ENCODE measurements at regions not wholly inside any gene's neighbourhood (a gene's known extent, or its start where the extent isn't known, plus 50 kb on each side); places are given as distances from the start of the nearest gene placed in this dataset.

DNA sequence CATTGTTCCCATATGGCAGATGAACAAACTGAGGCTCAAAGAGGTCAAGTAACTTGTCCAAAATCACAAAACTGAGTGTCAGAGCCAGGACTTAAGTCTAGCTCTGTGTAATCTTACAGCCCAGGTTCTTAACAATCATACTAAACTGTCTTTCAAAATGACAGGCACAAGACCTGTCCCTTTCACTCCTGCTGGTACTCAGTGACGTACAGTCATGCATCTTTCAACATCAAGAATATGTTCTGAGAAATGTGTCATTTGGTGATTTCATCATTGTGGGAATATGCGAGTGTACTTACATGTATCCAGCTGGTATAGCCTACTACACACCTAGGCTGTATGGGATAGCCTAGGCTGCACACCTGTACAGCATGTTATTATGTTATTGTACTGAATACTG is 646.8 kb upstream of the WWC1 start:
- Histone ChIP-seq H3K27ac (ENCODE audit: low read depth, low read length) (no peak overlapping the region), H3K4me1 (ENCODE audit: control insufficient read depth, insufficient read depth, low read length) (no peaks in the 10 kb centered on the region), H3K27me3 (ENCODE audit: control insufficient read depth, insufficient read depth, low read length) (no peaks in the 10 kb centered on the region), H3K9ac (ENCODE audit: low read length) (no peak overlapping the region), H3K4me3 (ENCODE audit: low read length) (no peak overlapping the region), H3K36me3 (ENCODE audit: control insufficient read depth, insufficient read depth, low read length) (no peaks in the 10 kb centered on the region)

DNA sequence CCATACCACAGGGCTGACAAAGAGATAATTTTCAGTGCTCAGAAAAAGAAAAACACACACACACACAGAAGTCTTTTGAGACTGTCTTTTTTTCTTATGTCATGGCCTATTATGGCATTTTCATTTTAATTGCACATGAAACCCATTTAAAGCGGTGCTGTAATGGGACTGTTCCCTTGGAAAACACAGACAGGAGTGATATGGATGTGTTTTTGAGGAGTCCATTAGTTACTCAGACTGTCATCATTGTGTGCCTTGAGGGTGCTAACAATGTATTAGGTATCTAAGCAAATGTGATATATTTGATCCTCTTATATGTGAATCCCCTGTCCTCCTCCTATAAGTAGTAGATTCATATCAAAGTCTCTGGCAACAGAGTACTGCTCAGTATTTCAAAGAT is 642.0 kb upstream of the WWC1 start:
- Histone ChIP-seq H3K4me3 (ENCODE audit: low read length) (no peak overlapping the region), H3K27me3 (ENCODE audit: control insufficient read depth, insufficient read depth, low read length) (no peaks in the 10 kb centered on the region), H3K27ac (ENCODE audit: low read depth, low read length) (no peak overlapping the region), H3K36me3 (ENCODE audit: control insufficient read depth, insufficient read depth, low read length) (no peaks in the 10 kb centered on the region), H3K9ac (ENCODE audit: low read length) (no peak overlapping the region), H3K4me1 (ENCODE audit: control insufficient read depth, insufficient read depth, low read length) (no peaks in the 10 kb centered on the region)

DNA sequence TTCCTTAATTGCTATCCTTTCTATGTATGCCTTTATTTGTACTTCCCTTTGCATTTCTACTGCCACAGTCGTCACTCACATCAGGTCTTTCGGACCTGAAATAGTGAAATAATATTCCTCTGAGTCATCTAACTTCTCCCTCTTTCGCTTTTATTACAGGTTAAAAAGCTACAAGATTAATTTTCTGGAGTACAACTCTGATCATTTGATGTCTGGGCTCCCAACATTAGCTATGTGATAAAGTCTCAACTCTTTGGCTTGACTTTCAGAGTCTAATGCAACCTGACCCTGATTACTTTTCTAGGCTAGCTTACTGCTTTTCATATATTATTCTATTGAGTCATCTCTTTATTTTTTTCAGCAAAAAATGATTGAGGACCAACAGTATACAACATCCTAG is 638.8 kb upstream of the WWC1 start:
- no peak overlapping the region for H3K4me3 ChIP-seq (ENCODE audit: low read length)
- H3K36me3 ChIP-seq (ENCODE audit: control insufficient read depth, insufficient read depth, low read length), result no peaks in the 10 kb centered on the region
- H3K9ac ChIP-seq (ENCODE audit: low read length), result no peak overlapping the region
- H3K27me3 ChIP-seq (ENCODE audit: control insufficient read depth, insufficient read depth, low read length), result no peaks in the 10 kb centered on the region
- no peaks in the 10 kb centered on the region for H3K4me1 ChIP-seq (ENCODE audit: control insufficient read depth, insufficient read depth, low read length)
- no peak overlapping the region for H3K27ac ChIP-seq (ENCODE audit: low read depth, low read length)

DNA sequence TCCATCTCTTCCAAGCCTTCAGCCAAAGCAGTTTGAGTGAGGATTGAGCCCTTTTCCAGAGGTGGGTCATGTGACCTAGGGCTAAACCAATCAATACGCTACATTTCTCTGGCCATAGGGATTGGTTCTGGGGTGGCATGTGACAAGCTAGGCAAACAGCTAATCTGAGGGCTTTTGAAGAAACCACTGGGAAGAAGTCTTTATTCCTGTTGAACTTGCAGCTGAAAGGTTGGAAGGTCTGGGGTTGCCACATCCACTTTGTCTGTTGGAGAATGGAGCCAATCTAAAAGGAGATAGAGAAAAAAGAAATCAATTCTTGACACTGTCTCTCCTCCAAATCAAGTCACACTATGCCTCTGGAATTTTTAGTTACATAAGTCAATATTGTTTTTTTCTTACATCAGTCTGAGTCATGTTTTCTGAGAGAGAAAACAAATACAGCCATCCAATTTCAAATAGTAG is 637.8 kb upstream of the WWC1 start:
- Histone ChIP-seq H3K9ac (ENCODE audit: low read length) (no peak overlapping the region), H3K36me3 (ENCODE audit: control insufficient read depth, insufficient read depth, low read length) (no peaks in the 10 kb centered on the region), H3K27ac (ENCODE audit: low read depth, low read length) (no peak overlapping the region), H3K27me3 (ENCODE audit: control insufficient read depth, insufficient read depth, low read length) (no peaks in the 10 kb centered on the region), H3K4me1 (ENCODE audit: control insufficient read depth, insufficient read depth, low read length) (no peaks in the 10 kb centered on the region), H3K4me3 (ENCODE audit: low read length) (no peak overlapping the region)

DNA sequence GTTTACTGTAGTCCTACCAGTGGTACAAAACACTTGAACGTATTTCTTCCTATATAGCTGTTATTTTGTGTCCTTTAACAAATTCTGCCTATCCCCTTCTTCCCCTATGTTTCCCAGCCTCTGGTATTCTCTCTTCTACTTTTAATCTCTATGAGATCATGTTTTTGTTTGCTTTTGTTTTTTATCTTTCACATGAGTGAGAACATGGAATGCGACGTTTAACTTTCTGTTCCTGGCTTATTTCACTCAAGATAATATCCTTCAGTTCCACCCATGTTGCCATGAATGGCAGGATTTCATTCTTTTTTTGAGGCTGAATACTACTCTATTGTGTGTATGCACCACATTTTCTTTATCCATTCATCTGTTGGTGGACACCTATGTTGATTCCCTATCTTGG is 634.4 kb upstream of the WWC1 start:
- no peak overlapping the region for H3K4me3 ChIP-seq (ENCODE audit: low read length)
- H3K9ac ChIP-seq (ENCODE audit: low read length), result no peak overlapping the region

DNA sequence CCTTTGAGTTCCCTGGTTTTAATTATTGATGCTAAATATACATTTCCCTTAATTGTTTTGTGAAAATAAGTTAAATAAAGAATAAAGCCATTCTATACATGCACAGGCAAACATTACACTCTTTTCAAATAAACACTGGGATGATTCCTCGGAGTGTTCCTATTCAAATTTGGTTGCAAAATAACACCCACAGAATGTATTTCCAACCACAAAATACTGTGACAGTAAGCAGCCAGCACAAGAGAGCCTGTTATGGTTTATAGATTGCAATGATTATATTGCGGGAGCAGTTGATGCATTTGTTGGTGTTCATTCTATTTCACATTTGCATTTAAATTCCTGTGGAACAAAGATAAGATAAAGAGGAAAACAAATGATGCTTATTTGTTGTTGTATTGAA is 632.6 kb upstream of the WWC1 start:
- Histone ChIP-seq H3K27ac (ENCODE audit: low read depth, low read length) (no peak overlapping the region), H3K4me1 (ENCODE audit: control insufficient read depth, insufficient read depth, low read length) (no peaks in the 10 kb centered on the region), H3K9ac (ENCODE audit: low read length) (no peak overlapping the region), H3K27me3 (ENCODE audit: control insufficient read depth, insufficient read depth, low read length) (no peaks in the 10 kb centered on the region), H3K4me3 (ENCODE audit: low read length) (no peak overlapping the region), H3K36me3 (ENCODE audit: control insufficient read depth, insufficient read depth, low read length) (no peaks in the 10 kb centered on the region)

More for the DNA sequence above, 634.4 kb upstream of the WWC1 start:
- H3K27me3 ChIP-seq (ENCODE audit: control insufficient read depth, insufficient read depth, low read length), result no peaks in the 10 kb centered on the region
- no peaks in the 10 kb centered on the region for H3K4me1 ChIP-seq (ENCODE audit: control insufficient read depth, insufficient read depth, low read length)
- no peaks in the 10 kb centered on the region for H3K36me3 ChIP-seq (ENCODE audit: control insufficient read depth, insufficient read depth, low read length)
- H3K27ac ChIP-seq (ENCODE audit: low read depth, low read length), result no peak overlapping the region

DNA sequence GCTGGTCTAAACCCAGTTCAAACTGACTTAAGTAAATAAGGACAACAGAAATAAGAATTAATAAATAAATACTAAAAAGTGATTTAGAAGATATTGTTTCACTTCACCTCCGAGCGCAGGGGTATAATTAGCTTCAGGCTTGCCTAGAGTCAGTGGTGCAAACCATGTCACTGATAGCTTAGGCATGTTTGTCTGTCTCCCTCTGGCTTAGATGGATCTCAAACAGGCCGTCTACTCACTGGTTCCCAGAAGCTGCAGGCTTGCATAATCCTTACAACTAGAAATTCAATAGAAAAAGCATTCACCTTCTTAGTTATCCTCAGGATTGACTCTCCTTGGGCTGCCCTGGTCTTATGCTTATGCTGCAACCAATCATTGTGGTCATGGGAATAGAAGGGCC is 629.8 kb upstream of the WWC1 start:
- no peak overlapping the region for H3K9ac ChIP-seq (ENCODE audit: low read length)
- H3K36me3 ChIP-seq (ENCODE audit: control insufficient read depth, insufficient read depth, low read length), result no peaks in the 10 kb centered on the region
- H3K4me1 ChIP-seq (ENCODE audit: control insufficient read depth, insufficient read depth, low read length), result no peaks in the 10 kb centered on the region
- no peak overlapping the region for H3K4me3 ChIP-seq (ENCODE audit: low read length)
- no peak overlapping the region for H3K27ac ChIP-seq (ENCODE audit: low read depth, low read length)
- no peaks in the 10 kb centered on the region for H3K27me3 ChIP-seq (ENCODE audit: control insufficient read depth, insufficient read depth, low read length)

DNA sequence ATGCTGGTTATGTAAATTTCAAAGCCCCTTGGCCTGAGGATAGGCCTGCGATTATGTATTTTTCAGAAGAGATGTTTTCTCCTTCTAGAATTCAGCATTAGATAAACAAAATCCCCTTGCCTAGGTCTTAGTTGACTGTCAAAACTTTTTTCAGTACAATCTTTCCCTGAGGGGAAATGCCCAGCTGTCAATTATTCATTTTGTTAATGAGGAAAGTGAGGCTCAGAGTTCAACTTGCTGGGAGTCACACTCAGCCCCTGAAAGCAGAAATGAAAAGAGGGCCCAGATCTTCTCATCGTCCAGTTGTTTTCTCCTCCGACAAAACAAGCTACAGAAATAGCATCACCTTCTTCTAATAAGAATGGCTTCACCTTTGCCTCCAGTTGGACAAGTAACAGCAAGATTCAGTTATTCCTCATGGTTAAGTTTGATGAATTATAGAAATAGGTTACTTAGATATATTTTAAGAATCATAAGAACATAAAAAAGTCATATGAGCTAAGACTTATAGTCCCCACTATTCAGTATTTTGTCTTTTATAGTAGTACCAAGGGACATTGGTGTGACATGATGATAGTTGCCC is 627.1 kb upstream of the WWC1 start:
- no peaks in the 10 kb centered on the region for H3K36me3 ChIP-seq (ENCODE audit: control insufficient read depth, insufficient read depth, low read length)
- no peaks in the 10 kb centered on the region for H3K27me3 ChIP-seq (ENCODE audit: control insufficient read depth, insufficient read depth, low read length)

DNA sequence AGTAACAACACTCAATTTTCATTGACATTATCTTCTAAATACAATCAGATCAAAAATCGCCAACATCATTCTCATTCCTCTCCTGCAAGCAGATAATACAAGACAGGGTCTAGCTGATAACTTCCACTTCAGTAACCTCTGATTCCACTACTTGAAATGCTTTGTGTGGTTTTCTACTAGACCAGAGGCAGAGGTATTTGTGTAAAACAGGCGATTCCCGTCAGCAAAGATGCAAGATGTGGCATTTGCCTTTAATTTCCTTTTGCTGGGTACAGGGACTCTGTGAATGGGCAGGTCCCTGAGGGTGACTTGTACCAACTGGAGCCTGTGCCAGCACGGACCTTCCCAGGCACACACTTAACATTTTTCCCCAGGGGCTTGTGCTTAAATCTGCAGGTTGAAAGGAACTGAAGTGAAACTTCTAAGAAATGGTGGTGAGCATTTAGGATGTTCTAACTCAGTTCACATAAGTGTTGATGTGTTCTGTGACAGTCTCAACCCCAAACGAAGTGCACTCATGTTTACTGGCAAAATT is 625.5 kb upstream of the WWC1 start:
- Histone ChIP-seq H3K27me3 (ENCODE audit: control insufficient read depth, insufficient read depth, low read length) (no peaks in the 10 kb centered on the region), H3K36me3 (ENCODE audit: control insufficient read depth, insufficient read depth, low read length) (no peaks in the 10 kb centered on the region), H3K4me1 (ENCODE audit: control insufficient read depth, insufficient read depth, low read length) (no peaks in the 10 kb centered on the region), H3K27ac (ENCODE audit: low read depth, low read length) (no peak overlapping the region), H3K4me3 (ENCODE audit: low read length) (no peak overlapping the region), H3K9ac (ENCODE audit: low read length) (no peak overlapping the region)

More for the DNA sequence above, 627.1 kb upstream of the WWC1 start:
- H3K4me3 ChIP-seq (ENCODE audit: low read length), result no peak overlapping the region
- no peaks in the 10 kb centered on the region for H3K4me1 ChIP-seq (ENCODE audit: control insufficient read depth, insufficient read depth, low read length)
- H3K27ac ChIP-seq (ENCODE audit: low read depth, low read length), result no peak overlapping the region
- H3K9ac ChIP-seq (ENCODE audit: low read length), result no peak overlapping the region

DNA sequence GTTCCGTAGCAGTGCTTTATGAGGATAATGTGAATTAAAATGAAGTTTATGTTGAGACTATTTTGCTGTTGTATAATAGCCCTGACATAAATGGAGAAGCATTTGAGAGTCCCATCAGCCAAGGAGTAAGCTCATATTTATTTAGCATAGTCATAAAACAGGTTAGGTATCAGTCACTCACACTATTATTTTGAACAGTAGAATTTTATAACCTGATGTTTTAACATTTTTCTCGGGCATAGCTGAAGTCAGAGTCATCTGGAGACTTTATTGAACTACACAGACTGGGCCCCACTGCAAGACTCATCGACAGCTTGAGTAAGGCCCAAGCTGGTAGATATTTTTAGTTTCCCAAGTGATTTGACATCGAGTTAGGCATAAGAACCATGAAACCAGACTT is 620.3 kb upstream of the WWC1 start:
- no peak overlapping the region for H3K27ac ChIP-seq (ENCODE audit: low read depth, low read length)

DNA sequence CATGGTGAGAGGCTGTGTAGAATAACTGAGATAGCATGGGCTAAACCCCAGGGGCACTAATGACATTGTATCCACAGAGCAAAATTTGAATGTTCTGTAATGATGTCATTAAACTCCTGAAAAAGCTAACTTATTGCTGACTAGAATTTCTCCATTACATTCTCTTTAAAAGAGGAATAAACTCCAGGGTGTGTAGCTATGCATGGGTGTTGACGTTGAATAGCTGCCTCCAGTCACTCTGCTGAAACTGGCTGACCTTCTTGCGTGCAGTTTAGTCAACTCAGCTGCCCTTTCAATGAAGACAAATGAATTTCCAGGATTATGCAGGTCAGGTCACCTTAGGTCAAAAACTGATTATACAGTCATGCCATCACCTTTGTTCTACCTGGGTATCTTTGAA is 617.5 kb upstream of the WWC1 start:
- Histone ChIP-seq H3K27me3 (ENCODE audit: control insufficient read depth, insufficient read depth, low read length) (no peaks in the 10 kb centered on the region), H3K4me1 (ENCODE audit: control insufficient read depth, insufficient read depth, low read length) (no peaks in the 10 kb centered on the region), H3K4me3 (ENCODE audit: low read length) (no peak overlapping the region), H3K27ac (ENCODE audit: low read depth, low read length) (no peak overlapping the region), H3K9ac (ENCODE audit: low read length) (no peak overlapping the region), H3K36me3 (ENCODE audit: control insufficient read depth, insufficient read depth, low read length) (no peaks in the 10 kb centered on the region)

More for the DNA sequence above, 620.3 kb upstream of the WWC1 start:
- Histone ChIP-seq H3K4me1 (ENCODE audit: control insufficient read depth, insufficient read depth, low read length) (no peaks in the 10 kb centered on the region), H3K36me3 (ENCODE audit: control insufficient read depth, insufficient read depth, low read length) (no peaks in the 10 kb centered on the region), H3K4me3 (ENCODE audit: low read length) (no peak overlapping the region), H3K9ac (ENCODE audit: low read length) (no peak overlapping the region), H3K27me3 (ENCODE audit: control insufficient read depth, insufficient read depth, low read length) (no peaks in the 10 kb centered on the region)

DNA sequence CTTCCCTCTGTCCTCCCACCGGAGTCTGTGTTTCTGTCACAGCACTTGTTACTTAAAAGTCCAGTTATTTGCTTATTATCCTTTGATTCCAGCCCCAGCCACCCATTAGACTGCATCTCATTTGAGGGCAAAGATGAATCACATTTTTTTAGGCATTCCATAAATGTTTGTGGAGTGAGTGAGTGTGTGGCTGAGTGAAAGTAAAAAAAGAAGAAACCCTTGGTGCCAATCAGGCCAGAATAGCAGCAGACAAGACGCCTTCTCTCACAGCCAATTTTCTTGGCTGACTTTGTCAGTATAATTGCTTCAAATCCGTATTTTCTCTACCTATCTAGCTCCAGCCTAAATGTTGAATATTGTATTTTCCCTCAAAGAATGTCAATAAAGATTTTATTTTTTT is 613.0 kb upstream of the WWC1 start:
- Histone ChIP-seq H3K36me3 (ENCODE audit: control insufficient read depth, insufficient read depth, low read length) (no peaks in the 10 kb centered on the region), H3K4me3 (ENCODE audit: low read length) (no peak overlapping the region), H3K27ac (ENCODE audit: low read depth, low read length) (no peak overlapping the region), H3K27me3 (ENCODE audit: control insufficient read depth, insufficient read depth, low read length) (no peaks in the 10 kb centered on the region), H3K9ac (ENCODE audit: low read length) (no peak overlapping the region), H3K4me1 (ENCODE audit: control insufficient read depth, insufficient read depth, low read length) (no peaks in the 10 kb centered on the region)

DNA sequence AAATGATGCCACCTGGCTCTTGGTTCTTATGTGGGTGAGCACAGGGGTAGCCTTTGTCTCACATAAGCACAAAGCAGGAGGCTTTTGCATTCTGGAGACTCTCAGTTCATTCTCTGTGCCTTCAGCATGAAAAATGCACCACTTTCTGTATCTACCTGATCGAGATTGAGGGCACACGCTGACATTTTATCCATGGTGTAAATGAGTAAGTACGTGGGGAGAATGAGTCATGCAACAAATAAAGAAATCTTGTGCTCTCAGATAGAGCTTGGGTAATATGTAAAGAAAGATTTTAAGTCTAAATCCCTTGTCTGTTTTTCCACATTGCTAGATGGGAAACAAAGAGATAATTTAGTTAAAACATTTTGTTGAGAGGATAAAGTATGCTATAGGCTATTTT is 607.2 kb upstream of the WWC1 start:
- no peak overlapping the region for H3K4me3 ChIP-seq (ENCODE audit: low read length)
- H3K36me3 ChIP-seq (ENCODE audit: control insufficient read depth, insufficient read depth, low read length), result no peaks in the 10 kb centered on the region
- H3K9ac ChIP-seq (ENCODE audit: low read length), result no peak overlapping the region
- H3K4me1 ChIP-seq (ENCODE audit: control insufficient read depth, insufficient read depth, low read length), result no peaks in the 10 kb centered on the region
- H3K27me3 ChIP-seq (ENCODE audit: control insufficient read depth, insufficient read depth, low read length), result no peaks in the 10 kb centered on the region
- H3K27ac ChIP-seq (ENCODE audit: low read depth, low read length), result no peak overlapping the region

All from rectal smooth muscle tissue (tissue), 1 donor.